ENCODE measurements at regions not wholly inside any gene's neighbourhood (a gene's known extent, or its start where the extent isn't known, plus 50 kb on each side); places are given as distances from the start of the nearest gene placed in this dataset.

GRCh38 chr1:94606471-94606870 is 64.9 kb upstream of the F3 start:
- H2AFZ ChIP-seq (ENCODE audit: insufficient read depth, low read length, poor library complexity), result no peak overlapping the region
- no peaks in the 10 kb centered on the region for H3K79me2 ChIP-seq (ENCODE audit: control insufficient read depth, insufficient read depth, low read length, poor library complexity)
- no peak overlapping the region for H3K23ac ChIP-seq (ENCODE audit: low read length)
- H2BK5ac ChIP-seq (ENCODE audit: low read depth, low read length, poor library complexity), result no peak overlapping the region
- no peak overlapping the region for H3K14ac ChIP-seq (ENCODE audit: low read length)
- no CpG with 5 or more reads among the region's 4 CpGs for WGBS (ENCODE audit: extremely low coverage, insufficient coverage, insufficient read length)
- no peaks in the 10 kb centered on the region for H3K9me3 ChIP-seq (ENCODE audit: insufficient read depth, low read depth, low read length)
- no peak overlapping the region for H2BK12ac ChIP-seq (ENCODE audit: low read length)
- no peaks in the 10 kb centered on the region for H3K27me3 ChIP-seq (ENCODE audit: insufficient read depth, low read length)
- no peak overlapping the region for H3K9ac ChIP-seq (ENCODE audit: low read length)
- no peak overlapping the region for H2AK5ac ChIP-seq (ENCODE audit: low read length)
- no peak overlapping the region for H3K18ac ChIP-seq (ENCODE audit: low read length)
- no peak overlapping the region for H4K12ac ChIP-seq (ENCODE audit: low read depth, low read length)
- H4K91ac ChIP-seq (ENCODE audit: low read depth, low read length), result no peak overlapping the region
- no peak for DNase-seq
- no peak overlapping the region for H4K8ac ChIP-seq (ENCODE audit: low read depth, low read length)
- H3K79me1 ChIP-seq (ENCODE audit: low read length), result peaks cover 2% of the 10 kb centered on the region
- no peak overlapping the region for H3K4me3 ChIP-seq (ENCODE audit: low read depth, low read length)
- no peak overlapping the region for H3K27ac ChIP-seq (ENCODE audit: low read depth, low read length)
- H2BK120ac ChIP-seq (ENCODE audit: insufficient read depth, low read length, poor library complexity), result no peak overlapping the region
- H3K4ac ChIP-seq (ENCODE audit: low read depth, low read length), result no peak overlapping the region
- no peaks in the 10 kb centered on the region for H3K36me3 ChIP-seq (ENCODE audit: control insufficient read depth in 1 of 2, insufficient read depth in 2 of 2, low read length in 2 of 2)
- peaks cover 0 to 2% of the 10 kb centered on the region in 2 experiments for H3K4me1 ChIP-seq (ENCODE audit: control insufficient read depth in 1 of 2, insufficient read depth in 2 of 2, low read length in 2 of 2)
- no peak overlapping the region for H3K4me2 ChIP-seq (ENCODE audit: low read length)

- H4K91ac ChIP-seq (ENCODE audit: low read depth, low read length), result no peak overlapping the region
These were observed 62.1 kb upstream of the F3 start for GRCh38 chr1:94603663-94604062.

GRCh38 chr1:94602802-94603625 is 61.5 kb upstream of the F3 start:
- no peak overlapping the region for H2AFZ ChIP-seq (ENCODE audit: insufficient read depth, low read length, poor library complexity)
- H3K9ac ChIP-seq (ENCODE audit: low read length), result no peak overlapping the region
- no peak overlapping the region for H3K18ac ChIP-seq (ENCODE audit: low read length)
- no peak overlapping the region for H4K91ac ChIP-seq (ENCODE audit: low read depth, low read length)
- peaks cover 3% of the 10 kb centered on the region for H3K79me1 ChIP-seq (ENCODE audit: low read length)
- no peaks in the 10 kb centered on the region for H3K27me3 ChIP-seq (ENCODE audit: insufficient read depth, low read length)
- H2BK12ac ChIP-seq (ENCODE audit: low read length), result no peak overlapping the region
- H3K79me2 ChIP-seq (ENCODE audit: control insufficient read depth, insufficient read depth, low read length, poor library complexity), result no peaks in the 10 kb centered on the region
- H3K9me3 ChIP-seq (ENCODE audit: insufficient read depth, low read depth, low read length), result no peaks in the 10 kb centered on the region
- H3K36me3 ChIP-seq (ENCODE audit: control insufficient read depth in 1 of 2, insufficient read depth in 2 of 2, low read length in 2 of 2), result no peaks in the 10 kb centered on the region
- peaks cover 0 to 2% of the 10 kb centered on the region in 2 experiments for H3K4me1 ChIP-seq (ENCODE audit: control insufficient read depth in 1 of 2, insufficient read depth in 2 of 2, low read length in 2 of 2)
- H2AK5ac ChIP-seq (ENCODE audit: low read length), result no peak overlapping the region
- H3K4me2 ChIP-seq (ENCODE audit: low read length), result no peak overlapping the region
- H3K4ac ChIP-seq (ENCODE audit: low read depth, low read length), result no peak overlapping the region
- H3K23ac ChIP-seq (ENCODE audit: low read length), result no peak overlapping the region
- no peak overlapping the region for H3K27ac ChIP-seq (ENCODE audit: low read depth, low read length)
- no CpG with 5 or more reads among the region's 3 CpGs for WGBS (ENCODE audit: extremely low coverage, insufficient coverage, insufficient read length)
- H4K12ac ChIP-seq (ENCODE audit: low read depth, low read length), result no peak overlapping the region
- no peak for DNase-seq
- no peak overlapping the region for H3K14ac ChIP-seq (ENCODE audit: low read length)
- no peak overlapping the region for H4K8ac ChIP-seq (ENCODE audit: low read depth, low read length)
- no peak overlapping the region for H2BK5ac ChIP-seq (ENCODE audit: low read depth, low read length, poor library complexity)
- H2BK120ac ChIP-seq (ENCODE audit: insufficient read depth, low read length, poor library complexity), result no peak overlapping the region
- no peak overlapping the region for H3K4me3 ChIP-seq (ENCODE audit: low read depth, low read length)

More at GRCh38 chr1:94603663-94604062, 62.1 kb upstream of the F3 start:
- Histone ChIP-seq H3K36me3 (ENCODE audit: control insufficient read depth in 1 of 2, insufficient read depth in 2 of 2, low read length in 2 of 2) (no peaks in the 10 kb centered on the region), H3K9me3 (ENCODE audit: insufficient read depth, low read depth, low read length) (no peaks in the 10 kb centered on the region), H2BK12ac (ENCODE audit: low read length) (no peak overlapping the region), H3K79me2 (ENCODE audit: control insufficient read depth, insufficient read depth, low read length, poor library complexity) (no peaks in the 10 kb centered on the region), H3K4me2 (ENCODE audit: low read length) (no peak overlapping the region), H3K27ac (ENCODE audit: low read depth, low read length) (no peak overlapping the region), H2AK5ac (ENCODE audit: low read length) (no peak overlapping the region), H3K79me1 (ENCODE audit: low read length) (peaks cover 4% of the 10 kb centered on the region), H2BK120ac (ENCODE audit: insufficient read depth, low read length, poor library complexity) (no peak overlapping the region), H3K4ac (ENCODE audit: low read depth, low read length) (no peak overlapping the region), H3K9ac (ENCODE audit: low read length) (no peak overlapping the region), H3K4me1 (ENCODE audit: control insufficient read depth in 1 of 2, insufficient read depth in 2 of 2, low read length in 2 of 2) (peaks cover 0 to 2% of the 10 kb centered on the region in 2 experiments), H3K23ac (ENCODE audit: low read length) (no peak overlapping the region), H2AFZ (ENCODE audit: insufficient read depth, low read length, poor library complexity) (no peak overlapping the region), H3K27me3 (ENCODE audit: insufficient read depth, low read length) (no peaks in the 10 kb centered on the region), H3K14ac (ENCODE audit: low read length) (no peak overlapping the region), H3K18ac (ENCODE audit: low read length) (no peak overlapping the region), H3K4me3 (ENCODE audit: low read depth, low read length) (no peak overlapping the region), H4K8ac (ENCODE audit: low read depth, low read length) (no peak overlapping the region), H4K12ac (ENCODE audit: low read depth, low read length) (no peak overlapping the region), H2BK5ac (ENCODE audit: low read depth, low read length, poor library complexity) (no peak overlapping the region)
- DNase-seq, result no peak

GRCh38 chr1:94602316-94602715 is 60.8 kb upstream of the F3 start:
- no peak overlapping the region for H3K9ac ChIP-seq (ENCODE audit: low read length)

More at GRCh38 chr1:94602316-94602715, 60.8 kb upstream of the F3 start:
- no peak overlapping the region for H4K12ac ChIP-seq (ENCODE audit: low read depth, low read length)
- peak overlapping the region; percentile 9 for H2BK5ac ChIP-seq (ENCODE audit: low read depth, low read length, poor library complexity)
- no peaks in the 10 kb centered on the region for H3K9me3 ChIP-seq (ENCODE audit: insufficient read depth, low read depth, low read length)
- H2BK12ac ChIP-seq (ENCODE audit: low read length), result peak overlapping the region; percentile 50
- no peak overlapping the region for H3K4ac ChIP-seq (ENCODE audit: low read depth, low read length)
- WGBS (ENCODE audit: extremely low coverage, insufficient coverage, insufficient read length), result no CpG with 5 or more reads among the region's 9 CpGs
- no peaks in the 10 kb centered on the region for H3K27me3 ChIP-seq (ENCODE audit: insufficient read depth, low read length)
- no peak overlapping the region for H4K8ac ChIP-seq (ENCODE audit: low read depth, low read length)
- H3K14ac ChIP-seq (ENCODE audit: low read length), result no peak overlapping the region
- H3K27ac ChIP-seq (ENCODE audit: low read depth, low read length), result no peak overlapping the region
- no peak overlapping the region for H3K4me3 ChIP-seq (ENCODE audit: low read depth, low read length)
- H2BK120ac ChIP-seq (ENCODE audit: insufficient read depth, low read length, poor library complexity), result peak overlapping the region; percentile 53
- no peaks in the 10 kb centered on the region for H3K79me2 ChIP-seq (ENCODE audit: control insufficient read depth, insufficient read depth, low read length, poor library complexity)
- peaks cover 2 to 4% of the 10 kb centered on the region in 2 experiments for H3K4me1 ChIP-seq (ENCODE audit: control insufficient read depth in 1 of 2, insufficient read depth in 2 of 2, low read length in 2 of 2)
- no peaks in the 10 kb centered on the region for H3K36me3 ChIP-seq (ENCODE audit: control insufficient read depth in 1 of 2, insufficient read depth in 2 of 2, low read length in 2 of 2)
- H3K4me2 ChIP-seq (ENCODE audit: low read length), result no peak overlapping the region
- DNase-seq, result no peak
- H4K91ac ChIP-seq (ENCODE audit: low read depth, low read length), result no peak overlapping the region
- H3K18ac ChIP-seq (ENCODE audit: low read length), result no peak overlapping the region
- H3K79me1 ChIP-seq (ENCODE audit: low read length), result peaks cover 1% of the 10 kb centered on the region
- peak overlapping the region; percentile 14 for H2AFZ ChIP-seq (ENCODE audit: insufficient read depth, low read length, poor library complexity)
- H2AK5ac ChIP-seq (ENCODE audit: low read length), result no peak overlapping the region
- no peak overlapping the region for H3K23ac ChIP-seq (ENCODE audit: low read length)
